HG03354 (cell line): ENCODE measurements at regions not wholly inside any gene's neighbourhood (a gene's known extent, or its start where the extent isn't known, plus 50 kb on each side); places are given as distances from the start of the nearest gene placed in this dataset.
"Not testable (repeated sequence)": the region's sequence is repeated elsewhere in the genome, so short reads cannot be mapped to it uniquely, and the experiment has no call there.

Experiments
- ATAC-seq: cut with Tn5 transposase; IDR thresholded peaks from one replicate; pipeline ENCODE4 v1.9.1; 2021; ENCODE audit warnings: mild to moderate bottlenecking; ENCODE audit not compliant: unreplicated experiment, poor library complexity, severe bottlenecking

DNA sequence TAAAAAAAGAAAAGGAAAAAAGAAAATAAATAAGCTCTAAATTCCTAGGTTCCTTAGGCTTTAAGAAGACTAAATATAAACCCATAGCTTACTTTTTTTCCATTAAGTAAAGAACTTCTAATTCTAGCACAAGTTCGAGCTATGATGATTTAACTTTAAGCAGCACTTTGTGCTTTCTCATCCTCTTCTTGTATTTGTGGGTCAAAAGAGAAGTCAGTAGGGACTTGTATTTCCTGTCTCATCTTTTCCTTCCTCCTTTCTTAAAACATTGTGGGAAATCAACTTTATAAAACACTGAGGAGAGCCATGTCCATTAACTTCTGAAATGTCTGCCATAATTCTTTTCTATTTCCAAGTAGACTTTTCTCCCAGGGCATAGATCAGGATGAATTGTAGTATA lies 637.7 kb upstream of the CITED2 start:
- no peak for ATAC-seq

DNA sequence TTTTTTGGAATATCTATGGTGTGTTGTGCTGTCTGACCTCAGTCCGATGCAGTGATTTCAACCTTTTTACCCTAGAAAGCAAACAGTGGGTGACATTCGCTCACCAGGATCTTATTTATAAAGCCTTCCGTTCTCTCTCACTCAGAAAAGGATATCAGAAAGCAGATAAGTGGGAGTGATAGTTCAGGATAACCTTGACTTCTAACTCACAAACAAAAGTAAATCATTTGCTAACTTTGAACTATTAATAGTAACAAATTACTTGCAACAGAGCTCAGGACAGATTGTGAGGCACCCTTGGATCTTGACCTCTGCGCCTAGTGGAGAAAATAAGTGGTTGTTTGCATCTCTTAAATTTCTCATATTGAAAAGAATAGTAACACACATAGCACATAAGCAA lies 637.1 kb upstream of the CITED2 start:
- ATAC-seq, result no peak

DNA sequence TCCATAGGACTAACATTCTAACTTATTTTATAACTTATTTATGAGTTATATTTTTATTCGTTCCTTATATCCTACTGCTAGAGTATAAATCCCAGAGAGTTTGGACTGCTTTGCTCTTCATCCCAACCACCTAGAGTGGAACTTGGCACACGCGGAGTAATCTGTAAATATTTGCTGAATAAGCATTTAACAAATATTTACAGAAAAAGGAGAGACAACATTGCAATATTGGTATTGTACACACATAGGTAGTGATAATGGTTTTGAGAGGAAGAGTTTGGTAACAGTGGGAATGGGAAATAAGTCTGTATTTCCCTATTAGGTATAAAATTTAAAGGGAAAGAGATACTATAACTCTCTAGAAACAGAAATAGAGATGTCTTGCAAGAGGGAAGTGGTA lies 634.8 kb upstream of the CITED2 start:
- ATAC-seq, result no peak

DNA sequence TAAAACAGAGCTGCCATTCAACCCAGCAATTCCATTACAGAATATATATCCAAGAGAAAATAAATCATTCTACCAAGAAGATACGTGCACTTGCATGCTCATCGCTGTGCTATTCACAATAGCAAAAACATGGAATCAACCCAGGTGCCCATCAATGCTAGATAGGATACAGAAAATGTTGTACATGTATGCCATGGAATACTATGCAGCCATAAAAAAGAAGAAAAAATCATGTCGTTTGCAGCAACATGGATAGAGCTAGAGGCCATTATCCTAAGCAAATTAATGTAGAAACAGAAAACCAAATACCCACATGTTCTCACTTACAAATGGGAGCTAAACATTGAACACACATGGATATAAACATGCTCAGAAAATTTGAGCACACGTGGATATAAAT lies 633.1 kb upstream of the CITED2 start:
- ATAC-seq, result no peak

DNA sequence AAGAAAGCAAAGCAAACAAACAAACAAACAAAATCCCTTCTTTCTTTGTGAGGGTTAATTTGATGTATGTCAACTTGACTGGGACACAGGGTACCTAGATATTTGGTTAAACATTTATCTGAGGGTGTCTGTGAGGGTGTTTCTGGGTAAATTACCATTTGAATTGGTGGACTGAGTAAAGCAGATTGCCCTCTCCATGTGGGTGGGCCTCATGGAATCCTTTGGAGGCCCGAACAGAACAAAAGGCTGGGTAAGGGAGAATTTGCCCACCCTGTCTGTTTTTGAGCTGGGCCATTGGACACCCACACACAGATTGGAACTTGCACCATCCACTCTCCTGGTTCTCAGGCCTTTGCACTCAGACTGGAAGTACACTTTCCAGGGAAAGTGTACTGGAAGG lies 628.8 kb upstream of the CITED2 start:
- ATAC-seq, result no peak

DNA sequence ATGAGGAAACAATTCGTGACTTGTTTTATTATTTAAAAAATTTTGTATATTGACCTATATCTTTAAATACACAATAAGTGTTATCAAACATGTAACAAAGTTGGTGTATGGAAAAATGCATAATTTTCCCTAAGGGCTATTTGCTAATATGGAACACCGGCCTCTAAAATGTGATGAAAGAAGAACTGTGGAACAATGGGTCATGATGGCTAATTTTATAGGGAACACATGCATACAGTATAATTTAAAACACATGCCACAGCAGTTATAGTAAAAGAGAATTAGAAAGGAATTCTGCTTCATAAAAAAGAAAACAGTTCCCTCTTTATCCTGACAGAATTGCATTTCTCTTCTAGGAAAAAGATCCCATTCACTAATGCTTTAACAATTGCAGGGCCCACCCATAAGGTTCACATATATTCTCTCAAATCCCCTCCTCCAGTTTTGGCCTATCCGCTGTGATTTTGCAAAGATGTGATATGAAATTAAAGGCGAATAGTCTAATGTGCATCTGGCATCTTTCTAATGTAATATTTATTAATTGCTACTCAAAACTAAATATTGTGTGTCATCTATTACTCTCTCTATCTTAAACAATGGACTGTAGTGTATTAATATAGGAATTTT lies 628.1 kb upstream of the CITED2 start:
- ATAC-seq, result no peak

DNA sequence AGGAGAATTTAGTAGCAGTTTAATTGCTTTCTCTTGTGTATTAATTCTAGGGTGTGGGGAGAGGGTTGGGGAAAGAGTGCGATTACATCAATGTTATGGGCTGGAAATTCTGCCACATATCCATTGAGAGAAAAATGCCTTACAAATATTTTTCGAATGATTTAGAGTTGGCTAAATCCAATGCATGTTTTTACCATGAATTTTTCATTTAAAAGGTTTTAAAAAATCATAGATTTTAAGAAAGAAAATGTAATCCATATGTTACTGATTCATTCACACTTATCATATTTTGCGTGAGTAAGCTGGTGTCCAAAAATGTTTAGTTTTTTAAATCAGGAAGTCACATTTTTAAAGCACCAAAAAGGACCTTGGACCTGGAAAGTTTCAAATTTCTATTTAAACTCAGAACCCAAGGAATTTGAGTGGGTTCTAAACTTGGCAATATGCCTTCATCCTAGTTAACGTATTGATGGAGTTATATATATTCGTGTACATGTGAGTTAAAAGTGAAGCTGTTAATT lies 627.4 kb upstream of the CITED2 start:
- no peak for ATAC-seq

DNA sequence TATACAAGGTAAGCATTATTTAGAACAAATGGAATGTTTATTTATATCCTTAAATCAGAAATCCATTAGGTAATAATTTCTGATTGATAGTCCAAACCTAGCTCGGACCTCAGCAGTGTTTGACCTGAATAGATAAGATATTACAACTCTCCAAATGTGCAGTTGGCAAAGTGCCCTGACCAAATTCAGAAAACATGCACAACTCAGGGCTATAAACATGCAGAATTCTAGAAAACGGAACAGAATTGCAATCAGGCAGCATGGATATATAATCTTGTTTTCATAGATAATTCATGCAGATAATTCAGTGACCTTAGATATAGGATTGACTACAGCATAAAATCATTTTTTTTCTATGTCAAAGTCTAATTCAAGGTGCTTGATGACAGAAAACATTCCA lies 626.6 kb upstream of the CITED2 start:
- no peak for ATAC-seq

DNA sequence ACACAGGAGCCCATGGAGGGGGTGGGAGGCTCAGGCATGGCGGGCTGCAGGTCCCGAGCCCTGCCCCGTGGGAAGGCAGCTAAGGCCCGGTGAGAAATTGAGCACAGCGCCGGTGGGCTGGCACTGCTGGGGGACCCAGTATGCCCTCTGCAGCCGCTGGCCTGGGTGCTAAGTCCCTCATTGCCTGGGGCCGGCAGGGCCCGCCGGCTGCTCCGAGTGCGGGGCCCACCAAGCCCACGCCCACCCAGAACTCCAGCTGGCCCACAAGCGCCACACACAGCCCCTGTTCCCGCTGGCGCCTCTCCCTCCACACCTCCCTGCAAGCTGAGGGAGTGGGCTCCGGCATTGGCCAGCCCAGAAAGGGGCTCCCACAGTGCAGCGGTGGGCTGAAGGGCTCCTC lies 625.2 kb upstream of the CITED2 start:
- not testable (repeated sequence) for ATAC-seq

DNA sequence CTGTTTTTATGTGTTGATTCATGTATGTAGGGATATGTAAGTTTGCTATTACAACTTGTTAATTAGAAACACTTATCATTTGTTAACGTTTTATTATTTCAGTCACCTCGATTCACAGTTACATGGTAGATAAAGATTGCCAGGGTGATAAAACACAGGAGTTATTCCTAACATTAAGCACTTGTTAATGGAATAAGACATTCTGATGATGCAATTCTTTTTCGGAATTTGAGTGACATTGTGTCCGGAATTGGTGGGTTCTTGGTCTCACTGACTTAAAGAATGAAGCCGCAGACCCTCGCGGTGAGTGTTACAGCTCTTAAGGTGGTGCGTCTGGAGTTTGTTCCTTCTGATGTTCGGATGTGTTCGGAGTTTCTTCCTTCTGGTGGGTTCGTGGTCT lies 624.0 kb upstream of the CITED2 start:
- not testable (repeated sequence) for ATAC-seq

DNA sequence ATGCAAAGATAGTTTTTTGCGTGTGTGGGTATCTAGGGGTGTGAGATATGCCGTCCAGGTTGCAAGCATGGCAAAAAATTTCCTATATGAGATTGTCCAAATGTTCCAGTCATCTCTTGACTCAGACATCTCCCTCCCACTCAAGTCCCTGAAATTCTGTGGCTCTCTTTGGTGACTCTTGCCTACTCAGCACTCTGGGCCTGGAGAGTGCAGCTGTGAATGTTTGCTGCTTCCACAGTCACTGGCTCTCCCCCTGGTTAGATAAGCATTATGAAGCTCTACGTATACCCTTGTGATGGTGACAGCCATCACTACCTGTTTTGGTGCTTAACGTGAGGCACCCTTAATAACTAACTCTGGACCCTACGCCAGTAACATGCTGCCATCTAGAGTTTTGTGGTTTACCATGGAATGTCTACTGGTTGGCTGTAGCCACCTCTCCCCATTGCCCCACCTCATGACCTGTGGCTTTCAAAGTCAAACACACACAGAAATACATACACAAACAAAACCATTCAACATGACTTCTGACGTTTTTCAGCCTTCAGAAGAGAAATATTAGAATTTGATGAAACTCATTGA lies 621.9 kb upstream of the CITED2 start:
- ATAC-seq, result peak; percentile 71

DNA sequence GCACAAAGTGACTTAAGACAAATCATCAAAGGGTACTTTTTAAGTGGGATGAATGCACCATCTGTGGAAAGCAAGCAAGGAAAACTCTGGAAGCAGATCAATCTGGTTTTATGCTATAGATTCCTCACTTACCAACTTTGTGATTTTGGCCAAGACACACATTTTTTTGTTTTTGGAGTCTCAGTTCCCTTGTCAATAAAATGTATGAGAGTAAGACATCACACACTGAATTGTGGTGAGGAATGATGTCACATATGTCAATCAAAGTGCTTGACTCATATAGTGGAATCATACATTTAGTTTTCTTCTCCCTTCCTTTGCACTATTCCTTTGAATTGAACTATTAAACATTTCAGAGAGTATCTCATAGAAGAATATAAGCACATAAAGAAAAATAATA lies 620.5 kb upstream of the CITED2 start:
- no peak for ATAC-seq

DNA sequence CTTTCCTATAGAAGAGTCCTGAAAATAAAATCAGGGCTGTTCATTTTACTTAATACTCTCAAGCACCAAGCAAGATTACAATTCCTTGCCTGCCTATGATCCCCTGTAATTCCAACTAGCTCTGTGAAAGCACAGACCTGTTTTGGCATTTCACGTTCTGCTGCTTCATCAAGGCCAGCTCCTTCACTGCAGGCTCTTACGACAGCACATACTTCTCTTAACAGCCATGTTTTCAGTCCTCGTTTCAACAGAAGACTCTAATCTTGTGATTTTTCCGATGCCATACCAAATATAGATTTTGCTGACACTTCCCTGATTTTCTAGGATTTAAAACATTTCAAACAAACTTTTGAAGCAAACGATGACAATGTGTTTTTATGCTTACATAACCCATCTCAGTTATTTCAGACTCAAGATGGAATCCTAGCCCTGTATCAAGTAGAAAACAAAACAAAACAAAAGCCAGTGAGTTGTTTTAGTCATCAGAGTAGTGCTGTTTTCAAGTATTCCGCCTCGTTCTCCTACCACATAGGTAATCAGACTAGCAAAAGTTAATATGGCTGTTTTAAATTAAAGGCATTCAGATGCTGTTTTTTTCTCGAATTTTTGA lies 616.5 kb upstream of the CITED2 start:
- no peak for ATAC-seq

DNA sequence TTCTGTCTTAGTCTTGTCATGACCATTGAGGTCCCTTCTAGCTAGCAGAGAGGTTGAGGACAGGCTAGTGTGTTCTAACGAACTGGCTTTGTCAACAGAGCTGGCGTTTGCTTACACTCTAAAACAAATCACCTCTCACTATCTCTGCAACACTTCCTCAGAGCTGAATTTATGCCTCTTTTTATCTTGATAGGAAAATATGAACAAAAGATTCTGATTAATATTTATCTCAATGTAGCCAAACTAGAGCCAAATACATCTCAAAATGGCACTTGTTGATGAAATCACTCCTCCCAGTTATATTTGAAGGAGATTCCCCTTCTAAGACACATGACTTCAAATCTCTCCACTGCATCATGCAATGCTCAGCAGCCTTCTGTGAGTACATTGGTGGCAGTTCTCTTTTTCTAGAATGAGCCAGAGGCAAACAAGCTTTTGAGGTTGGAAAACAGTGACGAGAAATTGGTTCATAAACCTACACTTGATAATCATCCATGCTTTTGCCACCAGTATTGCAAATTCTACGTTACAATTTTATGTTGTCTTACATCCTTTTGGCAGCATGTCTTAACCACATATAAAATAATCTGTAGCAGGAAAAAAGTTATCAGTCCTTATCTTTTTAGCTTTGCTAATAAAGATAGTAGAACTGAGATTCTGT lies 615.7 kb upstream of the CITED2 start:
- ATAC-seq, result no peak

DNA sequence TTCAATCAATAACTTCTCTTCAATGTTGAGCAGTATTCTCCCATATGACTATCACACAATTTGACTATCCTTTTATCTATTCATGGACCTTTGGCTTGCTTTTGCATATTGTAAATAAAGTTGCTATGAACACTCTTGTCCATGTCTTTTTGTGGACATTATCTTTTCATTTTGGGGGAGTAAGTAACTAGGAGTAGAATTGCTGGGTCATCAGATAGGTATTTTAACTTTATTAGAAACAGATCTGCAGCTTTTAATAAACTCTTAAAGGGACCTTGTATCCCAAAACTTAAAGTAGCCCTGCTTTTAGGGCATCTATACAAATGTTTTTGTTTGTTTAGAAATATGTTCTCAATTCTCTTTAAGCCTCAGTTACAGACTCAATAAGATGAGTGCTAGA lies 614.2 kb upstream of the CITED2 start:
- no peak for ATAC-seq

DNA sequence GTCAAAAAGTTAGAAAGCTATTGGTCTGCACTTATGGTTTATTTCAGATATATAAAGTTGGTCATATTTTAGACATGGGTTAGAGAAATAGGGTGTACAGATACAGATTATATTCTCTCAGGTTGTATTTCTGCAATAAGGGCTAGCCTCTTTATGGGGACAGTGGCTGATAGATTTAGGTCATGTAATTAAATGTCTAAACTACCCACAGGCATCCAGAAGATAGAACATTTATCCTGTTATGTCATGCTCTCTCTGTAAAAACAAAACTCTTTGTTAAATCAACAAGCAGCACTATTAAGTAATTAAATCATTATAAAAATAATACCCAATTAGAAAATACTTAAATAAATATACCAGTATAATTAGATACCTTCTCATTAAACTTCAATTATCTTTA lies 612.6 kb upstream of the CITED2 start:
- no peak for ATAC-seq

DNA sequence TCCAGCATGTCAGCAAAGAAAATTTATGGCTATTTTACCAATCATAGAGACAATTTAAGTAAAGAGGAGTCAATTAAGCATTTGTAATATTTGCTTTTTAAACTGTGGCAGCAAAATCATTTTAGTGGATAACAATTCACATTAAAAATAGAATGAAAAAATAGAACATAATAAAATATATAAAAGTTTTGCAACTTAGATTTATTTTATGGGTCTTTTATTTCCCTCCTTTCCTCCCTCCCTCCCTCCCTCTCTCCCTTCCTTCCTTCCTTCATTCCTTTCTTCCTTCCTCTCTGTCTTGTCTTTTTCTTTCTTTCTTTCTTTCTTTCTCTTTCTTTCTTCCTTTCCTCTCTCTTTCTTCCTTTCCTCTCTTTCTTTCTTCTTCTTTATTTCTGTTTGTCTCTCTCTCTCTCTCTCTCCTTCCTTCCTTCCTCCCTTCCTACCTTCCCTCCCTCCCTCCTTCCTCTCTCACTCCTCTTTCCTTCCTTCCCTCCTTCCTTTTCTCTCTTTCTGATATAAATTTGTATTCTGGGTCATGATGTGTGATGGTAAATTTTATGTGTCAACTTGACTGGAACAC lies 610.9 kb upstream of the CITED2 start:
- ATAC-seq, result no peak

DNA sequence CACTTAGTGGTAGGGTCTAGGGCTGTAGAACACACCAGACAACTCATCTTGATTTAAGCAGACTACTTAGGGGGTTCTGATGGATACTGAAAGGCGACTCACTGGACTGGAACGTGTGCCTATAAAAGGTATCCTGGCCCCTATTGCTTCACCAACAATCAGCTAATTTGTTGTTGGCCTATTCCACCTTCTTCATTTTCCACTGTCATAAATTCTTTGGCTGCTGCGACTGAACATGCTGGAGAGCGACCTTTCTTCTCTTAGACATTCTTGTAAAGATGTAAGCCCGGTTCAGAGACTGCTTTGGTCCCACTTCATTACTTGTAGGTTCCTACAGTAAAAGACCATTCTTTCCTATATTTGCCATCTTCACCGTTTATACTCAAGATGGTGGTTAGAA lies 609.9 kb upstream of the CITED2 start:
- ATAC-seq, result no peak

DNA sequence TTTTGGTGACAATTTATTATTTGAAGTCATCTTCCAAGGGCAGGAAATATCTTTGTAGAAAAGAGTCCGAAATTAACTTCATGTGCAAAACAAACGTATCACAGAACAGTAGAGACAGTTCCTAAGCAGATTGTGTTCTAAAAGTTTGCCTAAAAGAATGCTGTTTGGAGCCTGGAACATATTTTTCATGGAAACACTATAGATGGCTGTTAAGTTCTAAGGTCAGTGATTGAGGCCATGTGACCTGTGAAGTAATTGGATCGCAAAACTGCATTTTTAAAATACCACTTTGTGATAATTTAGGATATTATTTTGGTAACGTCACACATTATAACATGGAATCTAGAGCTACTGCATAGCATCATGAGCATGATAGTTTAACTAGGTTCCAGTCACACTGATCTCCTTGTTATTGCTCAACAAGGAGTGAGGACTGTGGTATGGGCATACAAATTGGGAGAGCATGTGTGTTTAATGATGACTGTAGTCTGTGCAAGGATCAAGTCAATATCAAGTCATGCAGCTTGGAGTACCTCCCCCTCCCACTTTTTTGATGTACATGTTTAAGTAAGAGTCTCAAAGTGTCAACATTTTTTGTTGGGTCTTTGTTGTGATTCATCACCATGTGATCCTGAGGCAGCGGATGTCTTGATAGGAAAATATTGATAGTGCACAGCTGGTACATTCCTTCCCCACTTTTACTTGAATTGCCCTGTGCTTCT lies 609.3 kb upstream of the CITED2 start:
- no peak for ATAC-seq
